IMR-90 (cell line): ENCODE measurements at regions not wholly inside any gene's neighbourhood (a gene's known extent, or its start where the extent isn't known, plus 50 kb on each side); places are given as distances from the start of the nearest gene placed in this dataset.

Experiments used
- ATAC-seq: fragments of 200-7000 bp; cut with Tn5 transposase; 2 replicates; pipeline ENCODE4 v1.9.1; 2020; ENCODE audit warnings: low read depth, mild to moderate bottlenecking, moderate library complexity
- BruUV-seq: library from RNA; stranded (reverse); fragments of 400-500 nt; replicated peaks from 2 replicates; lab custom pipeline; 2021; lab: Mats Ljungman, UMichigan
- CTCF ChIA-PET: fragments of 300-600 bp; formaldehyde crosslinking; extraction: SDS; loops from one replicate; lab custom pipeline; 2021; ENCODE audit warnings: antibody characterized with exemption; lab: Yijun Ruan, JAX
- POLR2A ChIA-PET: fragments of 300-600 bp; sonication (Branson Sonifier 250); formaldehyde crosslinking; loops from one replicate; lab custom pipeline; 2022; ENCODE audit warnings: antibody characterized with exemption; ENCODE audit not compliant: unreplicated experiment; lab: Charles Lee
- DNase-seq: peaks from one replicate; pipeline ENCODE4 v3.0.0; 2013
- H2AFZ ChIP-seq: replicated peaks from 2 replicates; pipeline ENCODE3; 2013; ENCODE audit warnings: low read length, mild to moderate bottlenecking; ENCODE audit not compliant: poor library complexity
- H2AK5ac ChIP-seq: 2 replicates; pipeline ENCODE4 v1.6.1; 2013; ENCODE audit warnings: low read depth, low read length, inconsistent platforms
- H2AK9ac ChIP-seq: replicated peaks from 2 replicates; pipeline ENCODE3; 2013; ENCODE audit warnings: mild to moderate bottlenecking, low read depth, low read length, moderate library complexity; ENCODE audit not compliant: poor library complexity
- H2BK120ac ChIP-seq: 2 replicates; pipeline ENCODE4 v1.6.1; 2013; ENCODE audit warnings: low read depth, low read length, inconsistent platforms
- H2BK15ac ChIP-seq: 3 replicates; pipeline ENCODE4 v1.6.1; 2013; ENCODE audit warnings: low read depth, low read length, inconsistent platforms
- H2BK20ac ChIP-seq: 2 replicates; pipeline ENCODE4 v1.6.1; 2013; ENCODE audit warnings: low read depth, mild to moderate bottlenecking, inconsistent platforms, low read length, moderate library complexity
- H2BK5ac ChIP-seq: 2 replicates; pipeline ENCODE4 v1.6.1; 2013; ENCODE audit warnings: mild to moderate bottlenecking, low read depth, low read length, inconsistent platforms; ENCODE audit not compliant: poor library complexity, severe bottlenecking
- H3K14ac ChIP-seq: replicated peaks from 2 replicates; pipeline ENCODE4 v1.6.1; 2013; ENCODE audit warnings: low read depth, low read length, inconsistent platforms
- H3K18ac ChIP-seq: 2 replicates; pipeline ENCODE4 v1.6.1; 2013; ENCODE audit warnings: low read depth, low read length, control low read depth
- H3K23ac ChIP-seq: 2 replicates; pipeline ENCODE4 v1.6.1; 2013; ENCODE audit warnings: low read depth, low read length, inconsistent platforms
- H3K27ac ChIP-seq: 2 replicates; pipeline ENCODE4 v1.5.1; 2013; ENCODE audit warnings: mild to moderate bottlenecking, control low read depth, low read length; ENCODE audit not compliant: insufficient read depth
- H3K27me3 ChIP-seq: 2 replicates; pipeline ENCODE4 v1.6.1; 2013; ENCODE audit warnings: low read length; ENCODE audit not compliant: control insufficient read depth, insufficient read depth
- H3K36me3 ChIP-seq: 2 replicates; pipeline ENCODE4 v1.6.1; 2013; ENCODE audit warnings: low read length, mixed read lengths; ENCODE audit not compliant: control insufficient read depth, insufficient read depth
- H3K4ac ChIP-seq: 2 replicates; pipeline ENCODE4 v1.6.1; 2013; ENCODE audit warnings: low read depth, low read length, inconsistent platforms
- H3K4me1 ChIP-seq: 2 replicates; pipeline ENCODE4 v1.6.1; 2013; ENCODE audit warnings: low read length, mixed read lengths; ENCODE audit not compliant: control insufficient read depth, insufficient read depth
- H3K4me2 ChIP-seq: 2 replicates; pipeline ENCODE4 v1.6.1; 2013; ENCODE audit warnings: low read depth, mild to moderate bottlenecking, control low read depth, low read length, moderate library complexity
- H3K4me3 ChIP-seq: 2 replicates; pipeline ENCODE4 v1.5.1; 2013; ENCODE audit warnings: low read depth, mild to moderate bottlenecking, control low read depth, low read length, moderate library complexity; ENCODE audit not compliant: insufficient read depth
- H3K56ac ChIP-seq: 2 replicates; pipeline ENCODE4 v1.6.1; 2013; ENCODE audit warnings: low read length, inconsistent platforms; ENCODE audit not compliant: insufficient read depth; ENCODE audit errors: extremely low read depth
- H3K79me1 ChIP-seq, 2 experiments: 2 replicates each; pipeline ENCODE4 v1.6.1; 2013; ENCODE audit warnings: low read length in 2 of 2, inconsistent platforms in 1 of 2, low read depth in 1 of 2
- H3K9ac ChIP-seq: 2 replicates; pipeline ENCODE4 v1.6.1; 2013; ENCODE audit warnings: low read depth, low read length, control low read depth
- H3K9me1 ChIP-seq: 2 replicates; pipeline ENCODE4 v1.6.1; 2013; ENCODE audit warnings: low read length, inconsistent platforms; ENCODE audit not compliant: insufficient read depth
- H3K9me3 ChIP-seq: 2 replicates; pipeline ENCODE4 v1.6.1; 2013; ENCODE audit warnings: low read length; ENCODE audit not compliant: control insufficient read depth, insufficient read depth
- H4K20me1 ChIP-seq: 2 replicates; pipeline ENCODE4 v1.6.1; 2013; ENCODE audit warnings: low read length, inconsistent platforms; ENCODE audit not compliant: insufficient read depth
- H4K5ac ChIP-seq: 2 replicates; pipeline ENCODE4 v1.6.1; 2013; ENCODE audit warnings: mild to moderate bottlenecking, low read depth, low read length, control low read depth
- H4K8ac ChIP-seq, 2 experiments: 2 replicates each; pipeline ENCODE4 v1.6.1; 2013; ENCODE audit warnings: low read depth in 2 of 2, low read length in 2 of 2, control low read depth in 1 of 2, inconsistent platforms in 1 of 2
- H4K91ac ChIP-seq: 2 replicates; pipeline ENCODE4 v1.6.1; 2013; ENCODE audit warnings: low read depth, low read length, inconsistent platforms; ENCODE audit not compliant: insufficient read depth
- BHLHE40 ChIP-seq: fragments of 150-350 bp; IDR thresholded peaks from 2 replicates; pipeline ENCODE4 v1.6.1; 2016; ENCODE audit warnings: mild to moderate bottlenecking, low read depth, low read length
- CEBPB ChIP-seq: IDR thresholded peaks from 2 replicates; pipeline ENCODE4 v1.6.1; 2012; ENCODE audit warnings: low read depth, low read length, improper control_type of control experiment
- CHD1 ChIP-seq: IDR thresholded peaks from 2 replicates; pipeline ENCODE4 v1.6.1; 2012; ENCODE audit warnings: low read depth, low read length, improper control_type of control experiment
- CTCF ChIP-seq: conservative IDR thresholded peaks from 2 replicates; pipeline ENCODE4 v1.5.1; 2012; ENCODE audit warnings: mild to moderate bottlenecking, low read depth, low read length, improper control_type of control experiment
- FOS ChIP-seq: fragments of 150-350 bp; IDR thresholded peaks from 2 replicates; pipeline ENCODE4 v1.6.1; 2016; ENCODE audit warnings: low read depth, low read length
- MAFK ChIP-seq: IDR thresholded peaks from 2 replicates; pipeline ENCODE4 v1.6.1; 2012; ENCODE audit warnings: low read depth, low read length, improper control_type of control experiment
- MAZ ChIP-seq: IDR thresholded peaks from 2 replicates; pipeline ENCODE4 v1.6.1; 2012; ENCODE audit warnings: low read depth, mild to moderate bottlenecking, low read length, improper control_type of control experiment, moderate library complexity, borderline replicate concordance
- MXI1 ChIP-seq: IDR thresholded peaks from 2 replicates; pipeline ENCODE4 v1.6.1; 2012; ENCODE audit warnings: low read depth, mild to moderate bottlenecking, low read length, moderate library complexity, borderline replicate concordance
- NFE2L2 ChIP-seq: fragments of 150-350 bp; IDR thresholded peaks from 2 replicates; pipeline ENCODE4 v1.6.1; 2016; ENCODE audit warnings: low read depth, mild to moderate bottlenecking, low read length
- POLR2A ChIP-seq: IDR thresholded peaks from 2 replicates; pipeline ENCODE4 v1.6.1; 2012; ENCODE audit warnings: mild to moderate bottlenecking, low read depth, low read length
- RAD21 ChIP-seq: IDR thresholded peaks from 2 replicates; pipeline ENCODE4 v1.6.1; 2012; ENCODE audit warnings: low read length, improper control_type of control experiment
- RCOR1 ChIP-seq: IDR thresholded peaks from 2 replicates; pipeline ENCODE4 v1.6.1; 2012; ENCODE audit warnings: mild to moderate bottlenecking, low read length, improper control_type of control experiment; ENCODE audit not compliant: insufficient replicate concordance
- RFX5 ChIP-seq: IDR thresholded peaks from 2 replicates; pipeline ENCODE4 v1.8.0; 2012; ENCODE audit warnings: low read depth, mild to moderate bottlenecking, low read length, moderate library complexity
- SMC3 ChIP-seq: fragments of 150-350 bp; IDR thresholded peaks from 2 replicates; pipeline ENCODE4 v1.6.1; 2016; ENCODE audit warnings: low read depth, mild to moderate bottlenecking, antibody characterized with exemption, low read length, moderate library complexity
- USF2 ChIP-seq: fragments of 150-350 bp; IDR thresholded peaks from 2 replicates; pipeline ENCODE4 v1.6.1; 2017; ENCODE audit warnings: mild to moderate bottlenecking, antibody characterized with exemption, low read length, low read depth
- WGBS, 2 experiments: methylation state at CpG; one replicate each; pipeline versions ENCODE4 v1.1.5 to v1.1.7; 2013; ENCODE audit warnings: missing lambda C conversion rate in 2 of 2; ENCODE audit not compliant: insufficient read length in 1 of 2; ENCODE audit errors: extremely low coverage in 2 of 2; 5-methylcytosine and 5-hydroxymethylcytosine counted together
- dilution Hi-C: fragments of 300-500 bp; cut with HindIII; formaldehyde crosslinking; loops from one replicate; pipeline ENCODE4 v1.14.3; 2018; ENCODE audit warnings: low sequenced_read_pairs; ENCODE audit not compliant: unreplicated experiment
- in situ Hi-C: fragments of 300-500 bp; cut with MboI; formaldehyde crosslinking; loops from 3 replicates; pipeline ENCODE4 v1.14.3; 2019; ENCODE audit warnings: low sequenced_read_pairs, inconsistent platforms, mixed read lengths
- intact Hi-C: fragments of 100-400 bp; cut with micrococcal nuclease; formaldehyde crosslinking; loops from 2 replicates; pipeline ENCODE4 v1.10.0; 2022

DNA sequence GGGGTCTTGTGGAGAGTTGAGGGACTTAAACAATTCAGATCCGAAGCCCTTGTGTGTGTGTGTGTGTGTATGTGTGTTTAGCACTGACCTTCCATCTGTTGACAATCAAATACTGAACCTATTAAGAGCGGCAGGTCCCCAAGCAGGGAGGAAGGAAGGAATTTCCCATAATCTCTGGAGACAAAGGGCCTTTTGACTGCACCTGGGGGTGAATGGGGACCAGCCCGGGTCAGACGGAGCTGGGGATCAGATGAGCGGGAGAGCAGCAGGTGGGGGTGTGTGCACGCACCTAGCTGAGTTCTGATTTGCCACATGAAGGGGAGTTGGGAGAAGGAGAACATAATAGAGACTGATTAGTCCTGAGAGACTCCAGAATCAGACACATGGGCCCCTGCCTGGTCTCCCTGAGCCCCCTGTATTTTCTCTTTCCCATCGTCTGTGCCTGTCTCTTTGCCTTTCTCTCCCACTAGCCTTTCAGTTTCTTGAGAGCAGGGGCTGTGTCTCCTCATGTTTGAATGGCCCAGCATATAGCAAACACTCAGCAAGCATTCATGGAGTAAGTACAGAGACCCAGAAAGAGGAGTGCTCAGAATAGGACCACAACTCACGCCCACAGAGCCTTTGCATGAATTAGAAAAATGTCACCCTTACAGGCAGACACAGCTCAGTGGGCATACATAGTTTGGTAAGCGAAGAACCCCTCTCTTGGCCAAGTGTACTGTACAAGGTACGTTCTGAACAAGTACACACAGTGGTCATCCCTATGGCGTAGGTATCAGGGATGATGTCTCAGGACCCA is 288.3 kb upstream of the HABP2 start:
- in situ Hi-C loops = no loop called here
- DNase-seq (no peak), ATAC-seq (no peak)
- no peak overlapping the region for H2BK20ac ChIP-seq
- no TSS peak for BruUV-seq
- H2BK15ac ChIP-seq = no peak overlapping the region
- no peak overlapping the region for H3K9ac ChIP-seq
- H3K27ac ChIP-seq = no peak overlapping the region
- no peak overlapping the region for H3K14ac ChIP-seq
- no peak overlapping the region for H4K91ac ChIP-seq
- H4K5ac ChIP-seq = no peak overlapping the region
- peaks cover 2% of the 10 kb centered on the region; the same call in 1 of the 2 replicates for H3K4me1 ChIP-seq
- H4K8ac ChIP-seq = no peak overlapping the region
- H3K18ac ChIP-seq = no peak overlapping the region
- TF ChIP-seq FOS = no peak
- TF ChIP-seq POLR2A = no peak
- no peak for TF ChIP-seq MXI1
- no peak for TF ChIP-seq RFX5
- TF ChIP-seq CEBPB = no peak
- no peak for TF ChIP-seq CTCF
- no peak for TF ChIP-seq MAFK
- no peak for TF ChIP-seq MAZ
- TF ChIP-seq CHD1 = no peak
- no peak for TF ChIP-seq RAD21
- no peak for TF ChIP-seq USF2
- no peak for TF ChIP-seq NFE2L2
- no peak for TF ChIP-seq RCOR1
- TF ChIP-seq SMC3 = no peak
- no peak for TF ChIP-seq BHLHE40
- no peaks in the 10 kb centered on the region for H4K20me1 ChIP-seq
- no peaks in the 10 kb centered on the region for H3K9me3 ChIP-seq
- dilution Hi-C loops = no loop called here
- no peak overlapping the region for H2AK9ac ChIP-seq
- peaks cover 24% of the 10 kb centered on the region for H3K27me3 ChIP-seq
- no peak overlapping the region for H3K56ac ChIP-seq
- H3K23ac ChIP-seq = no peak overlapping the region
- no peaks in the 10 kb centered on the region for H3K9me1 ChIP-seq
- no peak overlapping the region for H2BK120ac ChIP-seq
- no peaks in the 10 kb centered on the region for H3K79me1 ChIP-seq
- H3K4me3 ChIP-seq = no peak overlapping the region
- no peak overlapping the region for H3K4me2 ChIP-seq
- intact Hi-C loops = no loop called here
- POLR2A ChIA-PET = no interaction called here
- no peak overlapping the region for H3K4ac ChIP-seq
- CTCF ChIA-PET = interaction anchor here (0.6 kb wide), 1 partner anchor 588 kb away, joined by 3 read pairs; no protein-coding TSS in a partner anchor
- no peaks in the 10 kb centered on the region for H3K36me3 ChIP-seq
- H2AK5ac ChIP-seq = no peak overlapping the region
- no peak overlapping the region for H2BK5ac ChIP-seq
- H2AFZ ChIP-seq = no peak overlapping the region
- WGBS, 2 experiments = 62% methylated on average over 4 of the region's 11 CpGs; no CpG with 5 or more reads in 1 of the 2 experiments
